ENCODE measurements at regions not wholly inside any gene's neighbourhood (a gene's known extent, or its start where the extent isn't known, plus 50 kb on each side); places are given as distances from the start of the nearest gene placed in this dataset.

- peaks cover 13% of the 10 kb centered on the region for H3K27me3 Mint-ChIP-seq
- H3K4me3 Mint-ChIP-seq = no peak overlapping the region
- no peak overlapping the region for H3K27ac Mint-ChIP-seq
- no peaks in the 10 kb centered on the region for H3K36me3 Mint-ChIP-seq (ENCODE audit: low read depth)
- H3K9me3 Mint-ChIP-seq = no peaks in the 10 kb centered on the region
- no peak for ATAC-seq (replicated peaks)
- no peaks in the 10 kb centered on the region for H3K4me1 Mint-ChIP-seq
These were observed 52.8 kb upstream of the SV2C start for GRCh38 chr5:76030343-76030742.

GRCh38 chr5:76029739-76030138, 53.4 kb upstream of the SV2C start:
- no peaks in the 10 kb centered on the region for H3K4me1 Mint-ChIP-seq
- ATAC-seq (replicated peaks) = no peak

GRCh38 chr5:76025790-76026189, 57.4 kb upstream of the SV2C start:
- H3K4me1 Mint-ChIP-seq = no peaks in the 10 kb centered on the region
- no peaks in the 10 kb centered on the region for H3K36me3 Mint-ChIP-seq (ENCODE audit: low read depth)
- peak; percentile 23 for ATAC-seq (replicated peaks)

More at GRCh38 chr5:76029739-76030138, 53.4 kb upstream of the SV2C start:
- Mint-ChIP-seq H3K4me3 (no peak overlapping the region), H3K27me3 (peaks cover 13% of the 10 kb centered on the region), H3K36me3 (ENCODE audit: low read depth) (no peaks in the 10 kb centered on the region), H3K9me3 (no peaks in the 10 kb centered on the region), H3K27ac (no peak overlapping the region)

GRCh38 chr5:76025069-76025468, 58.1 kb upstream of the SV2C start:
- peaks cover 13% of the 10 kb centered on the region for H3K27me3 Mint-ChIP-seq
- H3K4me3 Mint-ChIP-seq = no peak overlapping the region
- H3K36me3 Mint-ChIP-seq (ENCODE audit: low read depth) = no peaks in the 10 kb centered on the region
- H3K4me1 Mint-ChIP-seq = no peaks in the 10 kb centered on the region
- no peak overlapping the region for H3K27ac Mint-ChIP-seq
- ATAC-seq (replicated peaks) = no peak
- H3K9me3 Mint-ChIP-seq = no peaks in the 10 kb centered on the region

More at GRCh38 chr5:76025790-76026189, 57.4 kb upstream of the SV2C start:
- no peaks in the 10 kb centered on the region for H3K9me3 Mint-ChIP-seq
- peaks cover 13% of the 10 kb centered on the region for H3K27me3 Mint-ChIP-seq
- H3K27ac Mint-ChIP-seq = no peak overlapping the region
- H3K4me3 Mint-ChIP-seq = no peak overlapping the region

GRCh38 chr5:76022611-76023010, 60.6 kb upstream of the SV2C start:
- Mint-ChIP-seq H3K36me3 (ENCODE audit: low read depth) (no peaks in the 10 kb centered on the region), H3K4me3 (no peak overlapping the region), H3K9me3 (no peaks in the 10 kb centered on the region), H3K27ac (no peak overlapping the region), H3K27me3 (peaks cover 8% of the 10 kb centered on the region), H3K4me1 (no peaks in the 10 kb centered on the region)
- no peak for ATAC-seq (replicated peaks)

GRCh38 chr5:76021936-76022584, 61.1 kb upstream of the SV2C start:
- Mint-ChIP-seq H3K4me3 (no peak overlapping the region), H3K27ac (no peak overlapping the region), H3K27me3 (peaks cover 8% of the 10 kb centered on the region), H3K36me3 (ENCODE audit: low read depth) (no peaks in the 10 kb centered on the region), H3K4me1 (no peaks in the 10 kb centered on the region), H3K9me3 (no peaks in the 10 kb centered on the region)
- no peak for ATAC-seq (replicated peaks)

GRCh38 chr5:76016258-76016657, 66.9 kb upstream of the SV2C start:
- no peaks in the 10 kb centered on the region for H3K9me3 Mint-ChIP-seq
- H3K36me3 Mint-ChIP-seq (ENCODE audit: low read depth) = no peaks in the 10 kb centered on the region
- no peak overlapping the region for H3K27ac Mint-ChIP-seq
- no peak overlapping the region for H3K4me3 Mint-ChIP-seq
- peaks cover 11% of the 10 kb centered on the region for H3K27me3 Mint-ChIP-seq
- no peaks in the 10 kb centered on the region for H3K4me1 Mint-ChIP-seq
- no peak for ATAC-seq (replicated peaks)

GRCh38 chr5:76014005-76014404, 69.2 kb upstream of the SV2C start:
- Mint-ChIP-seq H3K4me1 (no peaks in the 10 kb centered on the region), H3K9me3 (no peaks in the 10 kb centered on the region), H3K27ac (no peak overlapping the region), H3K4me3 (no peak overlapping the region), H3K27me3 (peaks cover 8% of the 10 kb centered on the region), H3K36me3 (ENCODE audit: low read depth) (no peaks in the 10 kb centered on the region)
- ATAC-seq (replicated peaks) = no peak

- no peak for ATAC-seq (replicated peaks)
- Mint-ChIP-seq H3K27me3 (peaks cover 9% of the 10 kb centered on the region), H3K4me1 (no peaks in the 10 kb centered on the region), H3K27ac (no peak overlapping the region), H3K36me3 (ENCODE audit: low read depth) (no peaks in the 10 kb centered on the region), H3K4me3 (no peak overlapping the region), H3K9me3 (no peaks in the 10 kb centered on the region)
These were observed 75.3 kb upstream of the SV2C start for GRCh38 chr5:76007904-76008303.

- H3K36me3 Mint-ChIP-seq (ENCODE audit: low read depth) = no peaks in the 10 kb centered on the region
- H3K4me3 Mint-ChIP-seq = no peak overlapping the region
- no peak overlapping the region for H3K27ac Mint-ChIP-seq
- peaks cover 6% of the 10 kb centered on the region for H3K27me3 Mint-ChIP-seq
- H3K9me3 Mint-ChIP-seq = peaks cover 9% of the 10 kb centered on the region
- ATAC-seq (replicated peaks) = no peak
- H3K4me1 Mint-ChIP-seq = no peaks in the 10 kb centered on the region
These were observed 82.6 kb upstream of the SV2C start for GRCh38 chr5:76000582-76000981.

GRCh38 chr5:75993643-75994520, 89.3 kb upstream of the SV2C start:
- no peaks in the 10 kb centered on the region for H3K4me1 Mint-ChIP-seq
- ATAC-seq (replicated peaks) = no peak
- peaks cover 19% of the 10 kb centered on the region for H3K27me3 Mint-ChIP-seq
- H3K4me3 Mint-ChIP-seq = no peak overlapping the region
- peaks cover 4% of the 10 kb centered on the region for H3K9me3 Mint-ChIP-seq
- no peaks in the 10 kb centered on the region for H3K36me3 Mint-ChIP-seq (ENCODE audit: low read depth)
- H3K27ac Mint-ChIP-seq = no peak overlapping the region

GRCh38 chr5:75993183-75993582, 90.0 kb upstream of the SV2C start:
- H3K4me1 Mint-ChIP-seq = no peaks in the 10 kb centered on the region
- no peak overlapping the region for H3K4me3 Mint-ChIP-seq
- H3K9me3 Mint-ChIP-seq = peaks cover 4% of the 10 kb centered on the region
- H3K27ac Mint-ChIP-seq = no peak overlapping the region
- H3K27me3 Mint-ChIP-seq = peaks cover 19% of the 10 kb centered on the region
- no peaks in the 10 kb centered on the region for H3K36me3 Mint-ChIP-seq (ENCODE audit: low read depth)
- no peak for ATAC-seq (replicated peaks)

GRCh38 chr5:75992753-75993152, 90.4 kb upstream of the SV2C start:
- Mint-ChIP-seq H3K36me3 (ENCODE audit: low read depth) (no peaks in the 10 kb centered on the region), H3K9me3 (peaks cover 4% of the 10 kb centered on the region), H3K27me3 (peaks cover 19% of the 10 kb centered on the region), H3K4me3 (no peak overlapping the region), H3K27ac (no peak overlapping the region), H3K4me1 (no peaks in the 10 kb centered on the region)
- no peak for ATAC-seq (replicated peaks)

- Mint-ChIP-seq H3K27ac (no peak overlapping the region), H3K36me3 (ENCODE audit: low read depth) (no peaks in the 10 kb centered on the region), H3K4me1 (no peaks in the 10 kb centered on the region), H3K9me3 (no peaks in the 10 kb centered on the region), H3K27me3 (no peaks in the 10 kb centered on the region), H3K4me3 (no peak overlapping the region)
- ATAC-seq (replicated peaks) = no peak
These were observed 98.1 kb upstream of the SV2C start for GRCh38 chr5:75985077-75985476.

GRCh38 chr5:75975496-75975895, 107.7 kb upstream of the SV2C start:
- H3K4me3 Mint-ChIP-seq = no peak overlapping the region
- H3K27ac Mint-ChIP-seq = no peak overlapping the region
- ATAC-seq (replicated peaks) = no peak
- peaks cover 18% of the 10 kb centered on the region for H3K27me3 Mint-ChIP-seq
- H3K4me1 Mint-ChIP-seq = no peaks in the 10 kb centered on the region
- no peaks in the 10 kb centered on the region for H3K36me3 Mint-ChIP-seq (ENCODE audit: low read depth)
- no peaks in the 10 kb centered on the region for H3K9me3 Mint-ChIP-seq

Data from activated T-helper 17 cell treated with anti-CD3 and anti-CD28 coated beads, Interleukin-2, amount 50 U/mL, for 72 hours (primary cell).